ENCODE measurements at regions not wholly inside any gene's neighbourhood (a gene's known extent, or its start where the extent isn't known, plus 50 kb on each side); places are given as distances from the start of the nearest gene placed in this dataset.

GRCh38 chr20:11320033-11320432, 597.7 kb upstream of the BTBD3 start:
- DNase-seq (ENCODE audit: low spot score), result no peak
- intact Hi-C loops (cut with DNase I), result no loop called here

DNA sequence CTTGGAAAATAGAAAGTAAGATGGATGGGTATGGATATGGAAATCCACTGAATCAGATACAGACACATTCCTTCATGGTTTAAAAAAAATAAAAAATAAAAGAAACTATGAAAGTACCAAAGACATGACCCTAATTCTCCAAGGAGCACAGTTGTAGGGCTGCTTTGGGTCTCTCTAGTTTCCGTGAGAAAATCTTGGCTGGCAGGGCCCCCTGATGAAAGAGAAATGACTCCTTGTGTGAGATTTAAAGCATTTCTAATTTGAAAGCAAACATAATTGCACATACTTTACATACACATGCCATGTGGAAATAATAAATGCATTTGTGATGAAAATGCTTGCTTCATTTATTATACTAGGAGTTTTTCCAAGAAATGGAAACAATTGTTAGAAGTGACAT, 593.9 kb upstream of the BTBD3 start:
- DNase-seq (ENCODE audit: low spot score), result no peak
- intact Hi-C loops (cut with DNase I), result no loop called here

DNA sequence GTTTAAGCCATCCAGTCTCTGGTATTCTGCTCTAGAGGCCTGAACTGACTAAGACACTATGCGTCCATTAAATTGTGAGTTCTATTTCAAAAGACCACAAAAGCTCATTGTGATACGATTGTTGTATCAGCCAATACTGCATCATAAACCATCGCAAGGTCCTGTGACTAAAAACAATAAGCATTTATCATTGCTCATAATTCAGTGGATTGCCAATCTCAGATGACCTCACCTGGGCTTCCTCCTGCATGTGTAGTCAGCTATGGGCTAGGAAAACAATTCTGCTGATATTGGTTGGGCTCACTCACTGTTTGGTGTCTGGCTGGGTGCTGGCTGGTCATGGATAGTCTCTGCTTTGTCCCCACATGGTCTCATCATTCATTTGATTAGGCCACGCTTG, 592.7 kb upstream of the BTBD3 start:
- intact Hi-C loops (cut with DNase I), result no loop called here

GRCh38 chr20:11328839-11329238, 588.9 kb upstream of the BTBD3 start:
- intact Hi-C loops (cut with DNase I), result no loop called here
- no peak for DNase-seq (ENCODE audit: low spot score)

More for the DNA sequence above, 592.7 kb upstream of the BTBD3 start:
- no peak for DNase-seq (ENCODE audit: low spot score)

- DNase-seq (ENCODE audit: low spot score), result no peak
- intact Hi-C loops (cut with DNase I), result no loop called here
Observed at GRCh38 chr20:11329271-11329670, 588.4 kb upstream of the BTBD3 start.

DNA sequence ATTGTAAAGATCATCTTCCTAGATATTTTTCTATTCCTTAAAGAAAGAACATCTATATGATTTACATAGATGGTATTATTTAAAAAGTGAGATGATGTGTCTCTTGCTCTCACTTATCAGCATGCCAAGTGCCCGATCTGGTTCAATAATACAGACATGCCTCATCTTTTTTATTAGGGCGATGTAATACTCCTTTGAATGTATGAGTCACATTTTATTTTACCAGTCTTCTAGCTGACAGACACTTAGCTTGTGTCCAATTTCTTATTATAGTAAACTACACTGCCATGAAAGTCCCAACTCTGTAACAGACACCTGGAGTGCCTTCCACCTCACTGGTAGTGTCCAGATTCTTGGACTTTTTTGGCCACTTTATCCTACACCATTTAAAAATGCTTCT, 586.6 kb upstream of the BTBD3 start:
- intact Hi-C loops (cut with DNase I), result no loop called here
- no peak for DNase-seq (ENCODE audit: low spot score)

- intact Hi-C loops (cut with DNase I), result no loop called here
- no peak for DNase-seq (ENCODE audit: low spot score)
Observed at GRCh38 chr20:11332381-11332780, 585.3 kb upstream of the BTBD3 start.

GRCh38 chr20:11333634-11334033, 584.1 kb upstream of the BTBD3 start:
- no peak for DNase-seq (ENCODE audit: low spot score)
- intact Hi-C loops (cut with DNase I), result no loop called here

DNA sequence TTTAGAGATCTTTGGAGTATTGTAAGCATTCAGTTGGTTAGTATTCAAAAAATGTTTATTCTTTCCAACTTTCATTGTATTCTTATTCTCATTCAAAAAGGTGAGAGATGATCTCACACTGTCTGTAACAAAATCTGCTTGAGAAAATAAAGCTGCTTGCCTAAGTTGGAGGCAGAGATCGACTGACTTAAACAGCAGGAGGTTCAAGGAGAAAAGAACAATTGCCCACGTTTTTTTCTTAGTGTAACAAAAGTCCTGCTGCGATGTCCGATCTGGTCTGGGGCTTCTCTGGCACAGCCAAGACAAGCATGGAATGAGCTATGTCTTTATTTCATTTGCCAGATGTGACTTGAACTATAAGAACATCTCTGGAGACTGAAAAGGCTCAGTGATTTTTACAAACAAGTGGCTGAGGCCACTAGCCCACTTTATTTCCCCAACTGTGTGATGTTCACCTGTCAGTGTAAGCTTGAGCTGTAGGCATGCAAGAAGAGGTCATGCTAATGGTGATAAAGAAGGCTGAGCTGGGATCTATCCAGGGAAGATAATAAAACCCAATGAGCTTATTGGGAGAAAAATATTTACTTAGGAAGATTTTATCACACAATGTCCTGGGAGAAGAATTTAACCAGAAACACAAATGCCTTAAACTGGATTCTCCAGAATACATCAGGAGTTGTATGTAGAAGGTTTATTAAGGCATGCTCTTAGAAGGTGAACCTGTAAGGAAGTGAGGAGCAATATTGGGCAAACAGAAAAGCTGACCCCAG, 580.1 kb upstream of the BTBD3 start:
- intact Hi-C loops (cut with DNase I), result no loop called here
- DNase-seq (ENCODE audit: low spot score), result no peak

- intact Hi-C loops (cut with DNase I), result no loop called here
- DNase-seq (ENCODE audit: low spot score), result no peak
Observed at GRCh38 chr20:11338496-11339306, 579.0 kb upstream of the BTBD3 start.

- DNase-seq (ENCODE audit: low spot score), result no peak
- intact Hi-C loops (cut with DNase I), result no loop called here
Observed at GRCh38 chr20:11344939-11345338, 572.8 kb upstream of the BTBD3 start.

DNA sequence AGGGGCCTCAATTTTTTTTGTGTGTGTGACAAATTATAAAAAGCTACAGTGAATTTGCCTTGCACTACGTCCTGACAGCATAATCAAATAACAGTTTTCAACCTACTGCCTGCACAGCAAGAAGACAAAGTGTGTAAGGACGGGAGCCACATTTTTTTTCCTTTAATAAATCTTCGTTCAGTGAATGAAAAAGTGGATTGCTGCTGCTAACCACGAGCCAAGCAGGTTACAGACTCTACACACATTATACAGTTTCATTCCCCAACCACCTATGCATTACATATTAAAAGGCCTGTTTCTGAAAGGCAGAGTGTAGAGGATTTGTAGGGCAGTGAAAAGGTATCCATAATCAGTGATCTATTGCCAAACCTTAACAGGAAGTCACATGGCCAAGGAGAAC, 570.0 kb upstream of the BTBD3 start:
- intact Hi-C loops (cut with DNase I), result no loop called here
- DNase-seq (ENCODE audit: low spot score), result no peak

- DNase-seq (ENCODE audit: low spot score), result no peak
- intact Hi-C loops (cut with DNase I), result no loop called here
Observed at GRCh38 chr20:11350126-11351005, 567.3 kb upstream of the BTBD3 start.

GRCh38 chr20:11352041-11352440, 565.7 kb upstream of the BTBD3 start:
- intact Hi-C loops (cut with DNase I), result no loop called here

DNA sequence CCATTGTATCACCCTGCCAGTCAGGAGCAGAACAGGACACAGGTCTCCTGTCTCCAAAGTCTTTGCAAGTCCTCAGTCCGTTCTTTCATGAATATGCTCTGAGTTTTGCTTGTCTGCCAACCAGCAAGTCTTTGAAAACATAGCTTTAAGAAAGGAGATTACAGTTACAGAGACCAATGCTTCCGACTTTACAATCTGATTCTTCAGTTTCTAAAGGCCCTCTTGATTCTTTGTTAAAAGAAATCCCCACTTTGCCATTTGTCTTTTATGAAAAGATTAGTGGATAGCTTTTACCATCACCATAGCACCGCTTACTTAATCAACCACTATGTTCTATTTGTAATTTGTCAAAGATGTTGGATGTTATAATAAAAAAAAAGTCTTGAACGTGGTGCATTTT, 562.8 kb upstream of the BTBD3 start:
- DNase-seq (ENCODE audit: low spot score), result no peak
- intact Hi-C loops (cut with DNase I), result no loop called here

More at GRCh38 chr20:11352041-11352440, 565.7 kb upstream of the BTBD3 start:
- no peak for DNase-seq (ENCODE audit: low spot score)

DNA sequence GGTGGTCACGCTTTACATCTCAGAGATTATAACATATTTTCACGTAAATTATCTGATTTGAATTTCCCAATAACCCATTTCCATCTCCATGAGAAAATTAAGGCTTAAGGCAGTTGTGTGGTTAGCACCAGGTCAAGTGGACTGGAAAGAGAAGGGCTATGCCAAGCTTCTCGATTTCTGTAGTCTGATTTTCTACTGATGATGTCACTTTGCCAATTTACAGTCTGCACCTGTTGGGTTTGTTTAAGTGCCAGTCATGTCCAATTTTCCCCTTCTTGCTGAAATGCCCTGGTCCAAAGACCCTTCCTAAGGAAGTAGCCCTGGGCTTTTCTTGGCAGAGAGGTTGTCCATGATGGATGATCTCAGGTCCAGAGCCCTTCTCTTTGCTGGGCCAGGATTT, 562.3 kb upstream of the BTBD3 start:
- DNase-seq (ENCODE audit: low spot score), result no peak
- intact Hi-C loops (cut with DNase I), result no loop called here

DNA sequence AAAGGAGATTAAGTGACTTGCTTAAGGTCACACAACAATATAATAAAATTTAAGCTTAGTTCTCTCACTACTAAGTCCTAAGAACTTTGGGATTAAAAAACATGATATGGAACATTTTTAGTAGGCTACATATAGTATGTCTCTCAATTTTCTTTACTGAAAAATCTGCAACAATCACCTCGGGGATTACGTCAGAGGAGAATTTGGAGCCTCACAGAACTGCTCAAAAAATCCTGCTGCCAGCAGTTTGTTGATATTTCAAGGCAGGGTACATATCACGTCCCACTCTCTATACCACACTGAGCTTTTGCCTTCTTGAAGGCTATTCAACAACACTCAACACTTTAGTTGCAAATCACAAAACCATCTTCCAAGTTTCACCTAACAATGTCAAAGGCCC, 561.6 kb upstream of the BTBD3 start:
- intact Hi-C loops (cut with DNase I), result no loop called here
- DNase-seq (ENCODE audit: low spot score), result no peak

DNA sequence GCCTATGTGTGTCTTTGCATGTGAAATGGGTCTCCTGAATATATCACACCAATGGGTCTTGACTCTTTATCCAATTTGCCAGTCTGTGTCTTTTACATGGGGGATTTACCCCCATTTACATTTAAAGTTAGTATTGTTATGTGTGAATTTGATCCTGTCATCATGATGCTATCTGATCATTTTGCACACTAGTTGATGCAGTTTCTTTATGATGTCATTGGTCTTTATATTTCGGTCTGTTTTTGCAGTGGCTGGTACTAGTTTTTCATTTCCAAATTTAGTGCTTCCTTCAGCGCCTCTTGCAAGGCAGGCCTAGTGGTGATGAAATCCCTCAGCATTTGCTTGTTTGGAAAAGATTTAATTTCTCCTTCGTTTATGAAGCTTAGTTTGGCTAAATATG, 555.2 kb upstream of the BTBD3 start:
- intact Hi-C loops (cut with DNase I), result no loop called here
- DNase-seq (ENCODE audit: low spot score), result no peak

DNA sequence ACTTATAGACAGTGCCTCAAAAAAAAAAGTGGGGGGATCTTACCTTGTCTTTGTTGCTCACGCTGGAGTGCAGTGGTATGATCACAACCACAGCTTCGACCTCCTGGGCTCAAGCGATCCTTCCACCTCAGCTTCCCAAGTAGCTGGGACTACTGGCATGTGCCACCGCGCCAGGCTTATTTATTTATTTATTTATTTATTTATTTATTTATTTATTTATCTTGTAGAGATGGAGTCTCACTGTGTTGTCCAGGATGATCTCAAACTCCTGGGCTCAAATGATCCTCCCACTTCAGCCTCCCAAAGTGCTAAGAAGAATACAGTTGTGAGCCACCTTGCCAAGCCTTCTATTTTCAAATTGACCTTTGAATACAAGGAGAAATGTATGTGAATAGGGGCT, 553.0 kb upstream of the BTBD3 start:
- intact Hi-C loops (cut with DNase I), result no loop called here
- DNase-seq (ENCODE audit: low spot score), result no peak

GRCh38 chr20:11366660-11367059, 551.0 kb upstream of the BTBD3 start:
- intact Hi-C loops (cut with DNase I), result no loop called here
- no peak for DNase-seq (ENCODE audit: low spot score)
